Sigmoid colon (tissue), 4 donors: ENCODE measurements at regions not wholly inside any gene's neighbourhood (a gene's known extent, or its start where the extent isn't known, plus 50 kb on each side); places are given as distances from the start of the nearest gene placed in this dataset.
"Not testable (repeated sequence)": the region's sequence is repeated elsewhere in the genome, so short reads cannot be mapped to it uniquely, and the experiment has no call there.

Experiments used
- EP300 ChIP-seq, 4 donors: sonication (generic); formaldehyde crosslinking; IDR thresholded peaks; one replicate each; pipeline ENCODE4 v1.6.1; 2017; ENCODE audit warnings: antibody characterized with exemption in 4 of 4
- POLR2A ChIP-seq, 2 donors: fragments of 450-650 bp; IDR thresholded peaks; one replicate each; pipeline ENCODE4 v1.6.1; 2016; ENCODE audit warnings: antibody characterized with exemption in 2 of 2, mild to moderate bottlenecking in 2 of 2, moderate library complexity in 2 of 2
- POLR2AphosphoS5 ChIP-seq, 4 donors: sonication (generic); formaldehyde crosslinking; IDR thresholded peaks; one replicate each; pipeline ENCODE4 v1.6.1; 2017; ENCODE audit warnings: antibody characterized with exemption in 4 of 4
- TF ChIP-seq, protein P1 (sequence below), 4 experiments: fragments of 450-650 bp in 3 of 4; fragments of 200-600 bp in 1 of 4; IDR thresholded peaks; one replicate each; pipeline ENCODE4 v1.5.1; 2016 to 2019; ENCODE audit warnings: antibody characterized with exemption in 4 of 4, mild to moderate bottlenecking in 3 of 4, moderate library complexity in 2 of 4

DNA sequence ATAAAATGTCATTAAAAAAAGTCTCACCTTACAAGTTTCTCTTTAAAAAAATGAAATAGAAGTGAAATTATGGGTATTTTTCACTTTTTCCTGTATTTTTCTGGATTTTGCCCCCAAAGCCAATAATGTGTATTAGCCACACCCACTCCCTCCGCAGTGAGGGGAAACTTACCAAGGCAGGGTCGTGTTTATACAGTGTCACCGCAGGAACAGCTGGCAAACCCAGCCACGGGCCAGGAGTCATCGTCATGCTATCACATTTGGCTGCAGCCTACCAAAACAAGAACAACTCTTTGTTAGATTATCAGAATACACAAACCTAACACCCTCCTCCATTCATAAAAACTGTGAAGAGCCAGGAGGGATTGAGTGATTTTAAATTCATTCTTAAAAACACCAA lies 72.1 kb downstream of the CLEC18A start:
- not testable (repeated sequence) for TF ChIP-seq POLR2AphosphoS5, EP300, POLR2A (IDR thresholded peaks at IDR 0.05)
- TF ChIP-seq, protein P1, sequence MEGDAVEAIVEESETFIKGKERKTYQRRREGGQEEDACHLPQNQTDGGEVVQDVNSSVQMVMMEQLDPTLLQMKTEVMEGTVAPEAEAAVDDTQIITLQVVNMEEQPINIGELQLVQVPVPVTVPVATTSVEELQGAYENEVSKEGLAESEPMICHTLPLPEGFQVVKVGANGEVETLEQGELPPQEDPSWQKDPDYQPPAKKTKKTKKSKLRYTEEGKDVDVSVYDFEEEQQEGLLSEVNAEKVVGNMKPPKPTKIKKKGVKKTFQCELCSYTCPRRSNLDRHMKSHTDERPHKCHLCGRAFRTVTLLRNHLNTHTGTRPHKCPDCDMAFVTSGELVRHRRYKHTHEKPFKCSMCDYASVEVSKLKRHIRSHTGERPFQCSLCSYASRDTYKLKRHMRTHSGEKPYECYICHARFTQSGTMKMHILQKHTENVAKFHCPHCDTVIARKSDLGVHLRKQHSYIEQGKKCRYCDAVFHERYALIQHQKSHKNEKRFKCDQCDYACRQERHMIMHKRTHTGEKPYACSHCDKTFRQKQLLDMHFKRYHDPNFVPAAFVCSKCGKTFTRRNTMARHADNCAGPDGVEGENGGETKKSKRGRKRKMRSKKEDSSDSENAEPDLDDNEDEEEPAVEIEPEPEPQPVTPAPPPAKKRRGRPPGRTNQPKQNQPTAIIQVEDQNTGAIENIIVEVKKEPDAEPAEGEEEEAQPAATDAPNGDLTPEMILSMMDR (IDR thresholded peaks at IDR 0.05), result not testable (repeated sequence)
